Neural cell (in vitro differentiated cells): ENCODE measurements at regions not wholly inside any gene's neighbourhood (a gene's known extent, or its start where the extent isn't known, plus 50 kb on each side); places are given as distances from the start of the nearest gene placed in this dataset.
"Not testable (repeated sequence)": the region's sequence is repeated elsewhere in the genome, so short reads cannot be mapped to it uniquely, and the experiment has no call there.

Source experiments
- H2AFZ ChIP-seq: fragments of 200-600, 300-800 bp; sonication (generic), shearing (Covaris generic); 2 replicates; pipeline ENCODE4 v1.6.0; 2014; ENCODE audit warnings: low read depth, mild to moderate bottlenecking, antibody characterized with exemption, low read length, moderate library complexity
- H3F3A ChIP-seq: fragments of 200-600 bp; shearing (Covaris generic); 2 replicates; pipeline ENCODE4 v1.6.1; 2016; ENCODE audit warnings: mild to moderate bottlenecking, moderate library complexity, mixed read lengths, antibody characterized with exemption, low read length; ENCODE audit not compliant: insufficient read depth, poor library complexity, severe bottlenecking
- H3K27ac ChIP-seq: fragments of 200-600, 300-800 bp; sonication (generic), shearing (Covaris generic); 2 replicates; pipeline ENCODE4 v1.5.1; 2014; ENCODE audit warnings: mild to moderate bottlenecking, low read length, moderate library complexity
- H3K27me3 ChIP-seq: fragments of 300-800, 200-600 bp; sonication (generic), shearing (Covaris generic); 2 replicates; pipeline ENCODE4 v1.6.0; 2014; ENCODE audit warnings: mild to moderate bottlenecking, low read depth, low read length, moderate library complexity; ENCODE audit not compliant: insufficient read depth
- H3K36me3 ChIP-seq: fragments of 300-800, 200-600 bp; sonication (generic), shearing (Covaris generic); 2 replicates; pipeline ENCODE4 v1.5.1; 2014; ENCODE audit warnings: mild to moderate bottlenecking, antibody characterized with exemption, low read length, moderate library complexity; ENCODE audit not compliant: insufficient read depth
- H3K4me2 ChIP-seq: fragments of 300-800, 200-600 bp; sonication (generic), shearing (Covaris generic); 2 replicates; pipeline ENCODE4 v1.6.0; 2014; ENCODE audit warnings: mild to moderate bottlenecking, low read length
- H3K4me3 ChIP-seq: fragments of 300-800, 200-600 bp; sonication (generic), shearing (Covaris generic); 2 replicates; pipeline ENCODE4 v1.5.1; 2014; ENCODE audit warnings: mild to moderate bottlenecking, low read length, moderate library complexity
- H3K79me2 ChIP-seq: fragments of 200-600 bp; shearing (Covaris generic); replicated peaks from 2 replicates; pipeline ENCODE4 v1.6.0; 2014; ENCODE audit warnings: mild to moderate bottlenecking, low read length, moderate library complexity; ENCODE audit not compliant: insufficient read depth
- H3K9ac ChIP-seq: fragments of 300-800, 200-600 bp; sonication (generic), shearing (Covaris generic); 2 replicates; pipeline ENCODE4 v1.6.1; 2016; ENCODE audit warnings: mild to moderate bottlenecking, low read length, mixed read lengths
- H3K9me2 ChIP-seq: fragments of 200-600 bp; shearing (Covaris generic); 2 replicates; pipeline ENCODE4 v1.6.1; 2016; ENCODE audit warnings: mild to moderate bottlenecking, low read length, mixed read lengths; ENCODE audit not compliant: insufficient read depth
- H3K9me3 ChIP-seq: fragments of 200-600, 300-800 bp; sonication (generic), shearing (Covaris generic); 2 replicates; pipeline ENCODE4 v1.6.1; 2016; ENCODE audit warnings: mild to moderate bottlenecking, mixed run types, low read length, moderate library complexity, mixed read lengths
- H4K20me1 ChIP-seq: fragments of 200-600 bp; shearing (Covaris generic); 2 replicates; pipeline ENCODE4 v1.6.1; 2016; ENCODE audit warnings: mild to moderate bottlenecking, mixed run types; ENCODE audit not compliant: insufficient read depth
- EP300 ChIP-seq: fragments of 450-650 bp; conservative IDR thresholded peaks from 2 replicates; pipeline ENCODE4 v1.6.1; 2014; ENCODE audit warnings: antibody characterized with exemption, mild to moderate bottlenecking, moderate library complexity; ENCODE audit not compliant: poor library complexity, severe bottlenecking
- EZH2 ChIP-seq: fragments of 200-600, 300-800 bp; shearing (Covaris generic), sonication (generic); IDR thresholded peaks from 2 replicates; pipeline ENCODE4 v1.6.1; 2014; ENCODE audit warnings: antibody characterized with exemption, low read length, borderline replicate concordance, mild to moderate bottlenecking; ENCODE audit not compliant: insufficient read depth, poor library complexity, severe bottlenecking
- MXI1 ChIP-seq: fragments of 450-650 bp; conservative IDR thresholded peaks from 2 replicates; pipeline ENCODE4 v1.6.1; 2014; ENCODE audit warnings: antibody characterized with exemption, mild to moderate bottlenecking; ENCODE audit not compliant: poor library complexity, severe bottlenecking
- POLR2AphosphoS5 ChIP-seq: IDR thresholded peaks from 2 replicates; pipeline ENCODE4 v1.6.1; 2012
- RAD21 ChIP-seq: fragments of 450-650 bp; conservative IDR thresholded peaks from 2 replicates; pipeline ENCODE4 v1.6.1; 2014; ENCODE audit warnings: antibody characterized with exemption, mild to moderate bottlenecking, moderate library complexity
- REST ChIP-seq: IDR thresholded peaks from 2 replicates; pipeline ENCODE4 v1.6.1; 2012; ENCODE audit warnings: borderline replicate concordance
- SMC3 ChIP-seq: fragments of 450-650 bp; conservative IDR thresholded peaks from 2 replicates; pipeline ENCODE4 v1.6.1; 2014; ENCODE audit warnings: antibody characterized with exemption, mild to moderate bottlenecking, moderate library complexity; ENCODE audit not compliant: poor library complexity
- TAF1 ChIP-seq: IDR thresholded peaks from 2 replicates; pipeline ENCODE4 v1.6.1; 2012; ENCODE audit warnings: low read depth
- TF ChIP-seq, protein P1 (sequence below): fragments of 450-650 bp; IDR thresholded peaks from 2 replicates; pipeline ENCODE4 v1.5.1; 2014; ENCODE audit warnings: antibody characterized with exemption, mild to moderate bottlenecking, moderate library complexity; ENCODE audit not compliant: poor library complexity, severe bottlenecking

DNA sequence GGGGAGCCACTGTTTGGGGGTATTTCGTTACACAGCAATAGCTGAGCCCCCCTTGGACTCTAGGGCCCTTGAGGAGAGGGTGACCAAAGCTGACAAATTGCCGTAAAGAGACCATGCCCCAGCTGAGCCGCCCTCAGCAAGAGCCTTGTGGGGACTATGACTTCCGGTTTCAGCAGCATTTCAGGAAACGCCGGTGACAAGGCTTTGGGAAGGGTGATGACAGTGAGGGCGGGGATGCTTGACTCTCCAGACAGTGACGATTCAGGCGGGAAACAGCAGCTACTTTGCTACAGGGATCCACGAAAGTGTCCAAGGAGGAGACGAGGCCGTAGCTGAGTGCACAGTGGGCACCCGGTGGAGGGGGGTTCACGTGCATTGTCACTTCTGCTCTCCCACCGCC, 360.8 kb downstream of the C16orf95 start:
- H3K4me3 ChIP-seq = no peak overlapping the region
- H3K9ac ChIP-seq = no peak overlapping the region
- H3K79me2 ChIP-seq = no peaks in the 10 kb centered on the region
- no peaks in the 10 kb centered on the region for H3K9me2 ChIP-seq
- TF ChIP-seq POLR2AphosphoS5 (no peak), REST (no peak), MXI1 (no peak), TAF1 (no peak), RAD21 (no peak), SMC3 (no peak), EP300 (no peak)
- TF ChIP-seq, protein P1, sequence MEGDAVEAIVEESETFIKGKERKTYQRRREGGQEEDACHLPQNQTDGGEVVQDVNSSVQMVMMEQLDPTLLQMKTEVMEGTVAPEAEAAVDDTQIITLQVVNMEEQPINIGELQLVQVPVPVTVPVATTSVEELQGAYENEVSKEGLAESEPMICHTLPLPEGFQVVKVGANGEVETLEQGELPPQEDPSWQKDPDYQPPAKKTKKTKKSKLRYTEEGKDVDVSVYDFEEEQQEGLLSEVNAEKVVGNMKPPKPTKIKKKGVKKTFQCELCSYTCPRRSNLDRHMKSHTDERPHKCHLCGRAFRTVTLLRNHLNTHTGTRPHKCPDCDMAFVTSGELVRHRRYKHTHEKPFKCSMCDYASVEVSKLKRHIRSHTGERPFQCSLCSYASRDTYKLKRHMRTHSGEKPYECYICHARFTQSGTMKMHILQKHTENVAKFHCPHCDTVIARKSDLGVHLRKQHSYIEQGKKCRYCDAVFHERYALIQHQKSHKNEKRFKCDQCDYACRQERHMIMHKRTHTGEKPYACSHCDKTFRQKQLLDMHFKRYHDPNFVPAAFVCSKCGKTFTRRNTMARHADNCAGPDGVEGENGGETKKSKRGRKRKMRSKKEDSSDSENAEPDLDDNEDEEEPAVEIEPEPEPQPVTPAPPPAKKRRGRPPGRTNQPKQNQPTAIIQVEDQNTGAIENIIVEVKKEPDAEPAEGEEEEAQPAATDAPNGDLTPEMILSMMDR = no peak
- H3K36me3 ChIP-seq = no peaks in the 10 kb centered on the region
- H3K9me3 ChIP-seq = no peaks in the 10 kb centered on the region
- H3K27me3 ChIP-seq = no peaks in the 10 kb centered on the region
- no peak overlapping the region for H3K4me2 ChIP-seq
- H3F3A ChIP-seq = no peaks in the 10 kb centered on the region
- no peak overlapping the region for H3K27ac ChIP-seq
- no peak overlapping the region for H2AFZ ChIP-seq
- no peaks in the 10 kb centered on the region for H4K20me1 ChIP-seq

DNA sequence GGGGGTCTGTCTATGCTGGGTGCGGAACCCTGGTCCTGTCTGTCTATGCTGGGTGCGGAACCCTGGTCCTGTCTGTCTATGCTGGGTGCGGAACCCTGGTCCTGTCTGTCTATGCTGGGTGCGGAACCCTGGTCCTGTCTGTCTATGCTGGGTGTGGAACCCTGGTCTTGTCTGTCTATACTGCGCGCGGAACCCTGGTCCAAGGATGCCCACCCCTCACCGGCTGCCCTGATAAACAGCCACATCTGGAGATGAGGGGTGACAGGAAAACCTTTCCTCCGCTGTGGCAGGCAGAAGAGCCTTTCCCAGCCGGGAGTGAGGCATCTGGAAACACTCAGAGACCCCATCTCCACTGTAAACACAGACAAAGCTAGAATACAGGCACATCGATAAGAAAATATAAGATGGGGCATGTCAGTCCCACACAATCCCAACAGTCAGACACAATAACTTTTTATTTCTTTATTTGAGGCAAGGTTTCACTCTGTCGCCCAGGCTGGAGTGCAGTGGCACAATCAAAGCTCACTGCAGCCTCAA, 359.5 kb downstream of the C16orf95 start:
- not testable (repeated sequence) for H3K4me3 ChIP-seq, H3K9ac ChIP-seq, H3K9me2 ChIP-seq

DNA sequence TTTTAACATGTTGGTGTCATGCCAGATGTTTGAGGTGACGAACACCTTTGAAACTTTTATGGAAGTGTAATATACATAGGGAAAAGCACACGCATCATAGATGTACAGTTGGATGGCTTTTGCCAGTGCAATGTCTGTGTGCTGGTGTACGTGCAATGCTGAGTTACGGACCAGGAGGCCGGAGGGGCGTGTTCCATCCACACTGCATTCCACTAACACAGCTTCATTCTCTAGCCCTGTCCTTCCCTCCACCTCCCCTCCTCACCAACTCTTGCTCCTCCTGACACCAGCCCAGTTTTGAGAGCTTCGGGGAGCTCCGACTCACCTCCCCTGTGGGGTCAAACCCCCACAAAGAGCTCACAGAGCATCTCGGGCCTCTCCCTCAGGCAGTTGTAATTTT, 358.8 kb downstream of the C16orf95 start:
- Histone ChIP-seq H2AFZ (no peak overlapping the region), H3K4me3 (no peak overlapping the region), H3K9me2 (no peaks in the 10 kb centered on the region), H3K27me3 (no peaks in the 10 kb centered on the region), H3K9me3 (no peaks in the 10 kb centered on the region), H3K79me2 (no peaks in the 10 kb centered on the region), H3K27ac (no peak overlapping the region), H3K36me3 (no peaks in the 10 kb centered on the region), H3K9ac (no peak overlapping the region), H3K4me2 (no peak overlapping the region), H3F3A (no peaks in the 10 kb centered on the region), H4K20me1 (no peaks in the 10 kb centered on the region)
- no peak for TF ChIP-seq POLR2AphosphoS5
- no peak for TF ChIP-seq EP300
- no peak for TF ChIP-seq REST
- TF ChIP-seq RAD21 = no peak
- TF ChIP-seq EZH2 = no peak
- no peak for TF ChIP-seq SMC3
- TF ChIP-seq TAF1 = no peak
- no peak for TF ChIP-seq MXI1
- TF ChIP-seq, protein P1 = no peak

More for the DNA sequence above, 359.5 kb downstream of the C16orf95 start:
- not testable (repeated sequence) for H3K79me2 ChIP-seq, H4K20me1 ChIP-seq, H3K27me3 ChIP-seq, H3F3A ChIP-seq, H2AFZ ChIP-seq, H3K27ac ChIP-seq, H3K4me2 ChIP-seq, H3K36me3 ChIP-seq, H3K9me3 ChIP-seq
